ENCODE measurements at regions not wholly inside any gene's neighbourhood (a gene's known extent, or its start where the extent isn't known, plus 50 kb on each side); places are given as distances from the start of the nearest gene placed in this dataset.

DNA sequence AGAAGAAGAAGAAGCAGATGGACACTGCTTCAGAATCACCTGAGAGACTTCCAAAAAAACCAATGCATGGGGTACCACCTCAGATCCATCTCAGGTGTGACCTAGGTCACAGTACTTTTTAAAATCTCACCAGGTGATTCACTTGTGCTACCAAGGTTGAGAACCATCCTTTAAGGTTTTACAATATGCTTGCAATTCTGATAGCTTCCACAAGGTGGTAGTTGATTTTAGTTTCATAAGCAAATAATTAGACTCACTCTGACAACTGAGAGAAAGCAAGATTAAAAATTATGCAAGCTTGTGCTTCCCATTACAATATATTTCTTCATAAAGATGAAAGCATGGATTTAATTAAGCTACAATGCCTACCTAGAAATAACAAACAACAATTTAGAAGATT, 355.1 kb downstream of the EN1 start:
- Histone ChIP-seq H3K79me2 (replicated peaks; ENCODE audit: insufficient read depth, low read length) (no peaks in the 10 kb centered on the region), H2AFZ (ENCODE audit: low read depth, low read length) (no peak overlapping the region), H3K27ac (ENCODE audit: low read length) (no peak overlapping the region), H3K4me3 (ENCODE audit: low read length) (no peak overlapping the region), H3K27me3 (ENCODE audit: insufficient read depth, low read depth, low read length) (peaks cover 7% of the 10 kb centered on the region), H3K9me3 (ENCODE audit: low read length) (no peaks in the 10 kb centered on the region), H3K4me2 (ENCODE audit: low read length) (no peak overlapping the region), H3K36me3 (ENCODE audit: insufficient read depth, low read length) (no peaks in the 10 kb centered on the region), H3K9me2 (ENCODE audit: insufficient read depth, low read length) (no peaks in the 10 kb centered on the region), H3K9ac (ENCODE audit: low read length) (no peak overlapping the region), H3F3A (ENCODE audit: insufficient read depth, low read length, poor library complexity, severe bottlenecking) (no peaks in the 10 kb centered on the region), H4K20me1 (ENCODE audit: insufficient read depth) (no peaks in the 10 kb centered on the region)
- no peak for TF ChIP-seq SMC3 (conservative IDR thresholded peaks at IDR 0.05; ENCODE audit: poor library complexity)
- TF ChIP-seq, protein P1, sequence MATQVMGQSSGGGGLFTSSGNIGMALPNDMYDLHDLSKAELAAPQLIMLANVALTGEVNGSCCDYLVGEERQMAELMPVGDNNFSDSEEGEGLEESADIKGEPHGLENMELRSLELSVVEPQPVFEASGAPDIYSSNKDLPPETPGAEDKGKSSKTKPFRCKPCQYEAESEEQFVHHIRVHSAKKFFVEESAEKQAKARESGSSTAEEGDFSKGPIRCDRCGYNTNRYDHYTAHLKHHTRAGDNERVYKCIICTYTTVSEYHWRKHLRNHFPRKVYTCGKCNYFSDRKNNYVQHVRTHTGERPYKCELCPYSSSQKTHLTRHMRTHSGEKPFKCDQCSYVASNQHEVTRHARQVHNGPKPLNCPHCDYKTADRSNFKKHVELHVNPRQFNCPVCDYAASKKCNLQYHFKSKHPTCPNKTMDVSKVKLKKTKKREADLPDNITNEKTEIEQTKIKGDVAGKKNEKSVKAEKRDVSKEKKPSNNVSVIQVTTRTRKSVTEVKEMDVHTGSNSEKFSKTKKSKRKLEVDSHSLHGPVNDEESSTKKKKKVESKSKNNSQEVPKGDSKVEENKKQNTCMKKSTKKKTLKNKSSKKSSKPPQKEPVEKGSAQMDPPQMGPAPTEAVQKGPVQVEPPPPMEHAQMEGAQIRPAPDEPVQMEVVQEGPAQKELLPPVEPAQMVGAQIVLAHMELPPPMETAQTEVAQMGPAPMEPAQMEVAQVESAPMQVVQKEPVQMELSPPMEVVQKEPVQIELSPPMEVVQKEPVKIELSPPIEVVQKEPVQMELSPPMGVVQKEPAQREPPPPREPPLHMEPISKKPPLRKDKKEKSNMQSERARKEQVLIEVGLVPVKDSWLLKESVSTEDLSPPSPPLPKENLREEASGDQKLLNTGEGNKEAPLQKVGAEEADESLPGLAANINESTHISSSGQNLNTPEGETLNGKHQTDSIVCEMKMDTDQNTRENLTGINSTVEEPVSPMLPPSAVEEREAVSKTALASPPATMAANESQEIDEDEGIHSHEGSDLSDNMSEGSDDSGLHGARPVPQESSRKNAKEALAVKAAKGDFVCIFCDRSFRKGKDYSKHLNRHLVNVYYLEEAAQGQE (IDR thresholded peaks at IDR 0.05; ENCODE audit: borderline replicate concordance), result no peak
- TF ChIP-seq RAD21 (conservative IDR thresholded peaks at IDR 0.05), result no peak
- TF ChIP-seq, protein P2, sequence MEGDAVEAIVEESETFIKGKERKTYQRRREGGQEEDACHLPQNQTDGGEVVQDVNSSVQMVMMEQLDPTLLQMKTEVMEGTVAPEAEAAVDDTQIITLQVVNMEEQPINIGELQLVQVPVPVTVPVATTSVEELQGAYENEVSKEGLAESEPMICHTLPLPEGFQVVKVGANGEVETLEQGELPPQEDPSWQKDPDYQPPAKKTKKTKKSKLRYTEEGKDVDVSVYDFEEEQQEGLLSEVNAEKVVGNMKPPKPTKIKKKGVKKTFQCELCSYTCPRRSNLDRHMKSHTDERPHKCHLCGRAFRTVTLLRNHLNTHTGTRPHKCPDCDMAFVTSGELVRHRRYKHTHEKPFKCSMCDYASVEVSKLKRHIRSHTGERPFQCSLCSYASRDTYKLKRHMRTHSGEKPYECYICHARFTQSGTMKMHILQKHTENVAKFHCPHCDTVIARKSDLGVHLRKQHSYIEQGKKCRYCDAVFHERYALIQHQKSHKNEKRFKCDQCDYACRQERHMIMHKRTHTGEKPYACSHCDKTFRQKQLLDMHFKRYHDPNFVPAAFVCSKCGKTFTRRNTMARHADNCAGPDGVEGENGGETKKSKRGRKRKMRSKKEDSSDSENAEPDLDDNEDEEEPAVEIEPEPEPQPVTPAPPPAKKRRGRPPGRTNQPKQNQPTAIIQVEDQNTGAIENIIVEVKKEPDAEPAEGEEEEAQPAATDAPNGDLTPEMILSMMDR (IDR thresholded peaks at IDR 0.05; ENCODE audit: poor library complexity, severe bottlenecking), result no peak
- no peak for TF ChIP-seq EP300 (conservative IDR thresholded peaks at IDR 0.05; ENCODE audit: poor library complexity, severe bottlenecking)
- no peak for TF ChIP-seq POLR2AphosphoS5 (IDR thresholded peaks at IDR 0.05)

DNA sequence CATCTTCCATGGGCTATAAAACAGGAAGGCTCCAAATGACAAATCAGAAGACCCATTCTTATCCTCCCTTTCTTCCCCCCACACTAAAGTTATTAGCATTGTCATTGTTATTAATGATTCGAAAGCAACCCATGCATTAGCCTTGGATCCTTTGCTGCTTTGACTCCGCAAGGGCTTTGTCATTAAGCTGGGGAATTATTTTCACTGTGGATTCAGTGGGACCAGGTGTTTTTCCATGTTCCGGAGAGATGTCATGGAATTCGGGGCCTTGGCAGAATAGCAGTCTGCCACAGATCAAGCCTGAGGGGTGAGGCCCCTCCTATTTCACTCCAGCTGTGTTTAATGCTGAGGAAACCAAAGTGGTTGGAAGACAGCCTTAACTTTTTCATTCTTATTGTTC, 357.1 kb downstream of the EN1 start:
- no peaks in the 10 kb centered on the region for H4K20me1 ChIP-seq (ENCODE audit: insufficient read depth)
- no peaks in the 10 kb centered on the region for H3K9me2 ChIP-seq (ENCODE audit: insufficient read depth, low read length)
- H3K4me2 ChIP-seq (ENCODE audit: low read length), result no peak overlapping the region
- no peak overlapping the region for H3K9ac ChIP-seq (ENCODE audit: low read length)
- H3K27ac ChIP-seq (ENCODE audit: low read length), result no peak overlapping the region
- H3K9me3 ChIP-seq (ENCODE audit: low read length), result no peaks in the 10 kb centered on the region
- H3K4me3 ChIP-seq (ENCODE audit: low read length), result no peak overlapping the region
- no peaks in the 10 kb centered on the region for H3F3A ChIP-seq (ENCODE audit: insufficient read depth, low read length, poor library complexity, severe bottlenecking)
- TF ChIP-seq MXI1 (conservative IDR thresholded peaks at IDR 0.05; ENCODE audit: poor library complexity, severe bottlenecking) (no peak), EP300 (conservative IDR thresholded peaks at IDR 0.05; ENCODE audit: poor library complexity, severe bottlenecking) (no peak), SMC3 (conservative IDR thresholded peaks at IDR 0.05; ENCODE audit: poor library complexity) (no peak), EZH2 (IDR thresholded peaks at IDR 0.05; ENCODE audit: borderline replicate concordance, insufficient read depth, low read length, poor library complexity, severe bottlenecking) (no peak), POLR2AphosphoS5 (IDR thresholded peaks at IDR 0.05) (no peak), TAF1 (IDR thresholded peaks at IDR 0.05; ENCODE audit: low read depth) (no peak), RAD21 (conservative IDR thresholded peaks at IDR 0.05) (no peak)
- TF ChIP-seq, protein P2 (IDR thresholded peaks at IDR 0.05; ENCODE audit: poor library complexity, severe bottlenecking), result no peak
- TF ChIP-seq, protein P1 (IDR thresholded peaks at IDR 0.05; ENCODE audit: borderline replicate concordance), result no peak
- H3K27me3 ChIP-seq (ENCODE audit: insufficient read depth, low read depth, low read length), result peaks cover 7% of the 10 kb centered on the region
- no peak overlapping the region for H2AFZ ChIP-seq (ENCODE audit: low read depth, low read length)
- H3K36me3 ChIP-seq (ENCODE audit: insufficient read depth, low read length), result no peaks in the 10 kb centered on the region
- no peaks in the 10 kb centered on the region for H3K79me2 ChIP-seq (replicated peaks; ENCODE audit: insufficient read depth, low read length)
